Mononuclear cell (primary cell): ENCODE measurements at regions not wholly inside any gene's neighbourhood (a gene's known extent, or its start where the extent isn't known, plus 50 kb on each side); places are given as distances from the start of the nearest gene placed in this dataset.
"Not testable (repeated sequence)": the region's sequence is repeated elsewhere in the genome, so short reads cannot be mapped to it uniquely, and the experiment has no call there.

Source experiments
- H3K27me3 ChIP-seq: 2 replicates; pipeline ENCODE4 v1.6.0; 2011; ENCODE audit warnings: low read length, control low read depth; ENCODE audit not compliant: insufficient read depth
- H3K4me1 ChIP-seq: 2 replicates; pipeline ENCODE4 v1.5.1; 2011; ENCODE audit warnings: mild to moderate bottlenecking, low read length, control low read depth; ENCODE audit not compliant: insufficient read depth
- H3K4me3 ChIP-seq: 2 replicates; pipeline ENCODE4 v1.5.1; 2011; ENCODE audit warnings: mild to moderate bottlenecking, low read length, moderate library complexity
- H3K9me3 ChIP-seq: 2 replicates; pipeline ENCODE4 v1.5.1; 2011; ENCODE audit warnings: low read depth, mild to moderate bottlenecking, control low read depth, low read length

DNA sequence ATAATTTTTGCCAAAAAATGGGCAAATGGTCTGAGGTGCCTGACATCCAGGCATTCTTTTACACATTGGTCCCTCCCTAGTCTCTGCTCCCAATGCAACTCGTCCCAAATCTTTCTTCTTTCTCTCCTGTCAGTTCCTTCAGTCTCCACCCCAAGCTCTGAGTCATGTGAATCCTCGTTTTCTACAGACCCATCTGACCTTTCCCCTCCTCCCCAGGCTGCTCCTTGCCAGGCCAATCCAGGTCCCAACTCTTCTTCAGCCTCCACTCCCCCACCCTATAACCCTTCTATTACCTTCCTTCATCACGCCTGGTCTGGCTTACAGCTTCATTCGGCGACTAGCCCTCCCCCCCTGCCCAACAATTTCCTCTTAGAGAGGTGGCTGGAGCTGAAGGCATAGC is 55.3 kb downstream of the BBS10 start:
- H3K4me1 ChIP-seq, H3K4me3 ChIP-seq: not testable (repeated sequence)

GRCh38 chr12:76292305-76292704 is 55.9 kb downstream of the BBS10 start:
- H3K9me3 ChIP-seq, H3K4me3 ChIP-seq, H3K27me3 ChIP-seq, H3K4me1 ChIP-seq: not testable (repeated sequence)

More for the DNA sequence above, 55.3 kb downstream of the BBS10 start:
- H3K27me3 ChIP-seq, H3K9me3 ChIP-seq: not testable (repeated sequence)

- H3K4me1 ChIP-seq, result no peaks in the 10 kb centered on the region
- no peaks in the 10 kb centered on the region for H3K27me3 ChIP-seq
- no peaks in the 10 kb centered on the region for H3K9me3 ChIP-seq
- H3K4me3 ChIP-seq, result no peak overlapping the region
Observed at GRCh38 chr12:76290963-76291859, 57.0 kb downstream of the BBS10 start.

- no peaks in the 10 kb centered on the region for H3K27me3 ChIP-seq
- H3K4me3 ChIP-seq, result no peak overlapping the region
- no peaks in the 10 kb centered on the region for H3K9me3 ChIP-seq
- no peaks in the 10 kb centered on the region for H3K4me1 ChIP-seq
Observed at GRCh38 chr12:76288218-76288617, 60.0 kb downstream of the BBS10 start.

- Histone ChIP-seq H3K9me3 (no peaks in the 10 kb centered on the region), H3K27me3 (no peaks in the 10 kb centered on the region), H3K4me1 (no peaks in the 10 kb centered on the region), H3K4me3 (no peak overlapping the region)
Observed at GRCh38 chr12:76284816-76285750, 63.1 kb downstream of the BBS10 start.

DNA sequence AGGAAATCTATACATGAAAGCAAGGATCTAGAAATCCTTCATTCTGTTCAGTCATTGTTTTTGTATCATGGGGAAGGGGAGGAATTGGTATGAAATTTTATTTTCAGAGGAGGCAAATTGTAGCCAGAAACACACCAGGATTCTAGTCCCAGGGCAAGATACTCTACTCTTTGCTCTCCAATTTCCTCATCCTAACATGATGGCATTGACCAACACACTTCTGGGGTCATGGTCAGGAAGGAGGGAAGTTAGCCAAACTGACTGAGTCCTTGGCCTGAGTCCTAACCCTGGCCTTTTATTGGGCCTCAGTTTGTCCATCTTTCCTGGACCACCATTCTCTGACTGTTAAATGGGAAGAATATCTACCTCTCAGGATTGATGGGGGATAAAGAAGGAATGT is 65.5 kb downstream of the BBS10 start:
- Histone ChIP-seq H3K4me3 (no peak overlapping the region), H3K4me1 (no peaks in the 10 kb centered on the region), H3K27me3 (no peaks in the 10 kb centered on the region), H3K9me3 (no peaks in the 10 kb centered on the region)

- no peaks in the 10 kb centered on the region for H3K9me3 ChIP-seq
Observed at GRCh38 chr12:76277480-76277879, 70.7 kb downstream of the BBS10 start.

DNA sequence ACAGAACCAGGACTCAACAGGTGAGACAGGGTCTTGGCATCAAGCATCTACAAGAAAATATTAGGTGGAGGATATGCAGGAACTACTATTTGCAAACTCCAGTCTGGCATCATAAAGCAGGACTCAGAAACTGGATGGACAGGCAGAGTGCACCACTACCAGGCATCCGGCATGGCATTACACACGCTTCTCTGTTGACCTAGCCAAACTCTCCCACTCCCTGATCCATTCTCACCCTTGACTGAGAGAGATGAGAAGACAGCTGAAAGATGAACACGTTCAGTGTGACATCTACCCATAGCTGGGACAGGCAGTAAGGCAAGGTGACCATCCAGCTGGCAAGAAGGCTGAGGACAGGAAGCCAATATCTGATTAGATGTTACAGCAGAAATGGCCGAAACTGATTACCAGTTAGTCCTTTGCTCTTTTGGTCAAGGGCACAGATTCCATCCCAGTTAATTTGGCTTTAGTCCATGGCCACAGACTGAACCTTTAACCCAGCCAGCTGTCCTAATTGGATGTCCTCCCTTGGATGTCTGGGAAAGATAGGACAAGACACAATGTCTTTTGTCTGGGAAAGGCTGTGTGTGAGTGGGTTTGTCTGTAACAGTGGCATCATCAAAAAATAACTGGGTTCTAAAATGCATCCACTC is 71.6 kb downstream of the BBS10 start:
- no peaks in the 10 kb centered on the region for H3K4me1 ChIP-seq
- H3K9me3 ChIP-seq, result no peaks in the 10 kb centered on the region
- H3K4me3 ChIP-seq, result no peak overlapping the region
- no peaks in the 10 kb centered on the region for H3K27me3 ChIP-seq

More at GRCh38 chr12:76277480-76277879, 70.7 kb downstream of the BBS10 start:
- H3K27me3 ChIP-seq, result no peaks in the 10 kb centered on the region
- no peak overlapping the region for H3K4me3 ChIP-seq
- H3K4me1 ChIP-seq, result no peaks in the 10 kb centered on the region

- Histone ChIP-seq H3K4me3 (no peak overlapping the region), H3K4me1 (no peaks in the 10 kb centered on the region), H3K27me3 (no peaks in the 10 kb centered on the region), H3K9me3 (no peaks in the 10 kb centered on the region)
Observed at GRCh38 chr12:76275511-76276093, 72.6 kb downstream of the BBS10 start.

GRCh38 chr12:76274420-76275083 is 73.7 kb downstream of the BBS10 start:
- Histone ChIP-seq H3K9me3 (no peaks in the 10 kb centered on the region), H3K4me1 (no peaks in the 10 kb centered on the region), H3K27me3 (no peaks in the 10 kb centered on the region), H3K4me3 (no peak overlapping the region)

- no peaks in the 10 kb centered on the region for H3K4me1 ChIP-seq
- no peaks in the 10 kb centered on the region for H3K9me3 ChIP-seq
- no peak overlapping the region for H3K4me3 ChIP-seq
- H3K27me3 ChIP-seq, result no peaks in the 10 kb centered on the region
Observed at GRCh38 chr12:76272287-76272686, 75.9 kb downstream of the BBS10 start.

GRCh38 chr12:76270657-76271358 is 77.4 kb downstream of the BBS10 start:
- Histone ChIP-seq H3K4me3 (no peak overlapping the region), H3K4me1 (no peaks in the 10 kb centered on the region)

GRCh38 chr12:76268267-76268666 is 79.9 kb downstream of the BBS10 start:
- no peaks in the 10 kb centered on the region for H3K4me1 ChIP-seq
- H3K9me3 ChIP-seq, result no peaks in the 10 kb centered on the region
- peaks cover under 1% of the 10 kb centered on the region for H3K27me3 ChIP-seq
- H3K4me3 ChIP-seq, result no peak overlapping the region

More at GRCh38 chr12:76270657-76271358, 77.4 kb downstream of the BBS10 start:
- Histone ChIP-seq H3K27me3 (no peaks in the 10 kb centered on the region), H3K9me3 (no peaks in the 10 kb centered on the region)

DNA sequence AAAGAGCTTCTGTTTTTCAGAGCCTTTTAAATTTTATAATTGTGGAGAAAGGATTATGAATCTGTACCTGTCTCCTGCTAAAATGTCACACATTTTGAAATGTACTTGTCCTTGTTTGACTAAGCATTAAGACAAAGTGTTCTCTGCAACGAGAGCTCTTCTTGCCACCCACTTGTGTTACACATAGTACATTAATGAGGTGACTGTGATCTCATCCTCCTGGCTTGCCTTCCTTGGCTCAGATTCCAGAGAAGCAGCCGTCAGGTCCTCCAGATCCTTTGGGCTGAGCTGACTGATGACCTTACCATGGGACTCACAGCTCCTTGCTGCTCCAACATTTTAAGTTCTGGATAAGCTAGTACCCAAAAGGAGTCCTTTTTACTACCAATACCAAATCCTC is 81.4 kb downstream of the BBS10 start:
- Histone ChIP-seq H3K4me3 (no peak overlapping the region), H3K4me1 (no peaks in the 10 kb centered on the region), H3K27me3 (peaks cover 8% of the 10 kb centered on the region), H3K9me3 (no peaks in the 10 kb centered on the region)
